GM12878 (cell line): ENCODE measurements at regions not wholly inside any gene's neighbourhood (a gene's known extent, or its start where the extent isn't known, plus 50 kb on each side); places are given as distances from the start of the nearest gene placed in this dataset.

Experiments used
- ATF3 ChIP-seq: IDR thresholded peaks from 2 replicates; pipeline ENCODE4 v1.6.1; 2011; ENCODE audit warnings: low read depth, mild to moderate bottlenecking, low read length, moderate library complexity, borderline replicate concordance; ENCODE audit errors: extremely low read depth
- CBX3 ChIP-seq: fragments of 200-600 bp; sonication (generic); IDR thresholded peaks from 2 replicates; pipeline ENCODE4 v1.6.1; 2016; ENCODE audit warnings: low read depth, borderline replicate concordance
- CTCF ChIP-seq, 3 experiments: IDR thresholded peaks in 2 of 3; conservative IDR thresholded peaks in 1 of 3; 2 replicates each; pipeline ENCODE4 v1.5.1; 2011; ENCODE audit warnings: low read depth in 3 of 3, low read length in 3 of 3, mild to moderate bottlenecking in 3 of 3, control low read depth in 2 of 3, moderate library complexity in 2 of 3, inconsistent platforms in 1 of 3, mixed read lengths in 1 of 3; ENCODE audit not compliant: control insufficient read depth in 2 of 3, insufficient read depth in 1 of 3; ENCODE audit errors: extremely low read depth in 1 of 3
- E2F8 ChIP-seq: fragments of 450-650 bp; IDR thresholded peaks from 2 replicates; pipeline ENCODE4 v1.6.1; 2018; ENCODE audit warnings: mild to moderate bottlenecking, low read depth, moderate library complexity; ENCODE audit not compliant: partially characterized antibody
- EZH2 ChIP-seq: IDR thresholded peaks from 2 replicates; pipeline ENCODE4 v1.6.1; 2012; ENCODE audit warnings: low read depth, mild to moderate bottlenecking, control low read depth, inconsistent platforms, low read length, borderline replicate concordance; ENCODE audit not compliant: control insufficient read depth
- NKRF ChIP-seq: fragments of 450-650 bp; conservative IDR thresholded peaks from 2 replicates; pipeline ENCODE4 v1.6.1; 2017; ENCODE audit warnings: mild to moderate bottlenecking, moderate library complexity
- PBX3 ChIP-seq: IDR thresholded peaks from 2 replicates; pipeline ENCODE4 v1.6.1; 2011; ENCODE audit warnings: mild to moderate bottlenecking, low read depth, low read length, moderate library complexity; ENCODE audit not compliant: insufficient replicate concordance
- PRDM15 ChIP-seq: fragments of 450-650 bp; formaldehyde crosslinking; IDR thresholded peaks from 2 replicates; pipeline ENCODE4 v1.4.0; 2020; ENCODE audit warnings: mild to moderate bottlenecking, moderate library complexity
- RAD21 ChIP-seq: IDR thresholded peaks from 2 replicates; pipeline ENCODE4 v1.6.1; 2011; ENCODE audit warnings: mild to moderate bottlenecking, low read depth, low read length, moderate library complexity; ENCODE audit not compliant: insufficient read depth
- RB1 ChIP-seq: fragments of 450-650 bp; formaldehyde crosslinking; IDR thresholded peaks from 2 replicates; pipeline ENCODE4 v1.6.1; 2017; ENCODE audit warnings: mild to moderate bottlenecking, borderline replicate concordance
- SRF ChIP-seq, 2 experiments: IDR thresholded peaks; 2 replicates each; pipeline ENCODE4 v1.6.1; 2011; ENCODE audit warnings: low read depth in 2 of 2, low read length in 2 of 2, mild to moderate bottlenecking in 1 of 2, moderate library complexity in 1 of 2
- STAT1 ChIP-seq: fragments of 450-650 bp; conservative IDR thresholded peaks from 2 replicates; pipeline ENCODE4 v1.6.1; 2014; ENCODE audit warnings: antibody characterized with exemption, mild to moderate bottlenecking
- ZNF274 ChIP-seq: IDR thresholded peaks from one replicate; pipeline ENCODE4 v1.8.0; 2011; ENCODE audit not compliant: insufficient read length, insufficient read depth

GRCh38 chr4:35102066-35102465, 1142.2 kb downstream of the ARAP2 start:
- TF ChIP-seq CBX3 = no peak
- TF ChIP-seq CTCF (IDR thresholded peaks at IDR 0.05 in 2 of 3, conservative IDR thresholded peaks at IDR 0.05 in 1 of 3; ENCODE audit: control insufficient read depth in 2 of 3, extremely low read depth in 1 of 3, insufficient read depth in 1 of 3, low read depth in 3 of 3, low read length in 3 of 3) = no peak
- TF ChIP-seq ATF3 = no peak
- TF ChIP-seq SRF (IDR thresholded peaks at IDR 0.05; ENCODE audit: low read depth in 2 of 2, low read length in 2 of 2) = no peak
- no peak for TF ChIP-seq STAT1
- TF ChIP-seq PRDM15 = no peak
- TF ChIP-seq PBX3 = no peak
- TF ChIP-seq RAD21 = no peak
- TF ChIP-seq EZH2 = no peak
- TF ChIP-seq ZNF274 = no peak
- no peak for TF ChIP-seq NKRF
- no peak for TF ChIP-seq RB1
- TF ChIP-seq E2F8 = no peak
